ENCODE measurements at regions not wholly inside any gene's neighbourhood (a gene's known extent, or its start where the extent isn't known, plus 50 kb on each side); places are given as distances from the start of the nearest gene placed in this dataset.

- Histone ChIP-seq H3K4me2 (ENCODE audit: insufficient read depth, low read length) (no peak overlapping the region), H3K36me3 (ENCODE audit: control insufficient read depth in 2 of 2, extremely low read depth in 1 of 2, insufficient read depth in 2 of 2, low read length in 2 of 2) (no peaks in the 10 kb centered on the region), H3K27me3 (ENCODE audit: control insufficient read depth in 2 of 2, insufficient read depth in 2 of 2, low read length in 2 of 2) (no peaks in the 10 kb centered on the region), H3K79me2 (ENCODE audit: control insufficient read depth, insufficient read depth, low read length) (no peaks in the 10 kb centered on the region), H3K4me1 (ENCODE audit: control insufficient read depth, extremely low read depth, insufficient read depth, low read length) (peaks cover 2% of the 10 kb centered on the region), H3K9me3 (replicated peaks; ENCODE audit: control insufficient read depth, insufficient read depth, low read length) (no peaks in the 10 kb centered on the region), H3K9me1 (replicated peaks; ENCODE audit: control insufficient read depth, extremely low read depth, insufficient read depth, low read length) (no peaks in the 10 kb centered on the region), H3K9ac (replicated peaks; ENCODE audit: extremely low read depth, insufficient read depth, low read length) (no peak overlapping the region), H3K4me3 (replicated peaks in 1 of 3; ENCODE audit: insufficient read depth in 1 of 3, low read depth in 1 of 3, low read length in 3 of 3) (no peak overlapping the region), H2AFZ (ENCODE audit: low read depth, low read length) (no peak overlapping the region), H4K20me1 (replicated peaks; ENCODE audit: control insufficient read depth, extremely low read depth, insufficient read depth, low read length) (no peaks in the 10 kb centered on the region), H3K27ac (ENCODE audit: insufficient read depth, low read depth, low read length) (no peak overlapping the region)
- DNase-seq (ENCODE audit: low read depth, low spot score) (no peak), FAIRE-seq (no peak)
- dilution Hi-C loops (cut with MboI; ENCODE audit: extremely low pct_ligation_motif_present, low sequenced_read_pairs) (no loop called here), intact Hi-C loops (cut with micrococcal nuclease) (no loop called here)
- ChIA-PET CTCF (no interaction called here), POLR2A (no interaction called here)
- no TSS peak for BruUV-seq (replicated peaks)
- TF ChIP-seq FOS (IDR thresholded peaks at IDR 0.05; ENCODE audit: borderline replicate concordance, insufficient read depth, low read length) (no peak), POLR2AphosphoS5 (IDR thresholded peaks at IDR 0.05; ENCODE audit: insufficient read depth, low read depth, low read length) (no peak), MYC (IDR thresholded peaks at IDR 0.05; ENCODE audit: low read depth, low read length) (no peak), CTCF (IDR thresholded peaks at IDR 0.05; ENCODE audit: extremely low read depth in 1 of 2, insufficient read depth in 1 of 2, low read depth in 1 of 2, low read length in 2 of 2) (no peak), JUN (IDR thresholded peaks at IDR 0.05; ENCODE audit: borderline replicate concordance, insufficient read depth, insufficient read length, low read depth) (no peak)
Measured at GRCh38 chr13:34862311-34862710, 79.8 kb upstream of the NBEA start.

- H3K4me2 ChIP-seq (ENCODE audit: insufficient read depth, low read length): no peak overlapping the region
- no peaks in the 10 kb centered on the region for H3K36me3 ChIP-seq (ENCODE audit: control insufficient read depth in 2 of 2, extremely low read depth in 1 of 2, insufficient read depth in 2 of 2, low read length in 2 of 2)
- no peak overlapping the region for H2AFZ ChIP-seq (ENCODE audit: low read depth, low read length)
- no peaks in the 10 kb centered on the region for H3K9me1 ChIP-seq (replicated peaks; ENCODE audit: control insufficient read depth, extremely low read depth, insufficient read depth, low read length)
- DNase-seq (ENCODE audit: low read depth, low spot score) (no peak), FAIRE-seq (no peak)
- POLR2A ChIA-PET: no interaction called here
- H3K79me2 ChIP-seq (ENCODE audit: control insufficient read depth, insufficient read depth, low read length): no peaks in the 10 kb centered on the region
- TF ChIP-seq GATA2 (IDR thresholded peaks at IDR 0.05; ENCODE audit: insufficient read depth, insufficient read length, low read depth, low read length): no peak
- TF ChIP-seq POLR2AphosphoS5 (IDR thresholded peaks at IDR 0.05; ENCODE audit: insufficient read depth, low read depth, low read length): no peak
- no peak for TF ChIP-seq CTCF (IDR thresholded peaks at IDR 0.05; ENCODE audit: extremely low read depth in 1 of 2, insufficient read depth in 1 of 2, low read depth in 1 of 2, low read length in 2 of 2)
- TF ChIP-seq EZH2 (IDR thresholded peaks at IDR 0.05; ENCODE audit: borderline replicate concordance, low read depth, low read length, severe bottlenecking): no peak
- TF ChIP-seq FOS (IDR thresholded peaks at IDR 0.05; ENCODE audit: borderline replicate concordance, insufficient read depth, low read length): no peak
- TF ChIP-seq MAX (IDR thresholded peaks at IDR 0.05; ENCODE audit: insufficient read depth, insufficient read length): no peak
- TF ChIP-seq JUN (IDR thresholded peaks at IDR 0.05; ENCODE audit: borderline replicate concordance, insufficient read depth, insufficient read length, low read depth): no peak
- no peak for TF ChIP-seq MYC (IDR thresholded peaks at IDR 0.05; ENCODE audit: low read depth, low read length)
- no peak for TF ChIP-seq POLR2A (IDR thresholded peaks at IDR 0.05; ENCODE audit: low read depth, low read length)
- H3K9ac ChIP-seq (replicated peaks; ENCODE audit: extremely low read depth, insufficient read depth, low read length): no peak overlapping the region
- H3K4me1 ChIP-seq (ENCODE audit: control insufficient read depth, extremely low read depth, insufficient read depth, low read length): peaks cover 2% of the 10 kb centered on the region
- no peaks in the 10 kb centered on the region for H4K20me1 ChIP-seq (replicated peaks; ENCODE audit: control insufficient read depth, extremely low read depth, insufficient read depth, low read length)
- H3K27me3 ChIP-seq (ENCODE audit: control insufficient read depth in 2 of 2, insufficient read depth in 2 of 2, low read length in 2 of 2): no peaks in the 10 kb centered on the region
- no peak overlapping the region for H3K27ac ChIP-seq (ENCODE audit: insufficient read depth, low read depth, low read length)
- dilution Hi-C loops (cut with MboI; ENCODE audit: extremely low pct_ligation_motif_present, low sequenced_read_pairs): no loop called here
- H3K9me3 ChIP-seq (replicated peaks; ENCODE audit: control insufficient read depth, insufficient read depth, low read length): no peaks in the 10 kb centered on the region
- CTCF ChIA-PET: no interaction called here
- intact Hi-C loops (cut with micrococcal nuclease): no loop called here
- H3K4me3 ChIP-seq (replicated peaks in 1 of 3; ENCODE audit: insufficient read depth in 1 of 3, low read depth in 1 of 3, low read length in 3 of 3): no peak overlapping the region
- BruUV-seq (replicated peaks): no TSS peak
Measured at GRCh38 chr13:34862716-34863115, 79.4 kb upstream of the NBEA start.
